Testis (tissue), 2 donors: ENCODE measurements at regions not wholly inside any gene's neighbourhood (a gene's known extent, or its start where the extent isn't known, plus 50 kb on each side); places are given as distances from the start of the nearest gene placed in this dataset.

Experiments
- CTCF ChIP-seq, 3 experiments: fragments of 450-650 bp in 2 of 3; fragments of 200-600 bp in 1 of 3; sonication (generic) in 1 of 3; IDR thresholded peaks; one replicate each; pipeline ENCODE4 v1.5.1; 2016 to 2019; ENCODE audit warnings: antibody characterized with exemption in 3 of 3, mild to moderate bottlenecking in 2 of 3, moderate library complexity in 1 of 3
- POLR2A ChIP-seq: fragments of 450-650 bp; IDR thresholded peaks from one replicate; pipeline ENCODE4 v1.6.1; 2017; ENCODE audit warnings: antibody characterized with exemption, mild to moderate bottlenecking, moderate library complexity

- TF ChIP-seq POLR2A: no peak
- no peak for TF ChIP-seq CTCF (IDR thresholded peaks at IDR 0.05)
These were observed 266.7 kb upstream of the CLNK start for GRCh38 chr4:10951306-10951705.
